ENCODE measurements at regions not wholly inside any gene's neighbourhood (a gene's known extent, or its start where the extent isn't known, plus 50 kb on each side); places are given as distances from the start of the nearest gene placed in this dataset.

- TF ChIP-seq, protein P1, sequence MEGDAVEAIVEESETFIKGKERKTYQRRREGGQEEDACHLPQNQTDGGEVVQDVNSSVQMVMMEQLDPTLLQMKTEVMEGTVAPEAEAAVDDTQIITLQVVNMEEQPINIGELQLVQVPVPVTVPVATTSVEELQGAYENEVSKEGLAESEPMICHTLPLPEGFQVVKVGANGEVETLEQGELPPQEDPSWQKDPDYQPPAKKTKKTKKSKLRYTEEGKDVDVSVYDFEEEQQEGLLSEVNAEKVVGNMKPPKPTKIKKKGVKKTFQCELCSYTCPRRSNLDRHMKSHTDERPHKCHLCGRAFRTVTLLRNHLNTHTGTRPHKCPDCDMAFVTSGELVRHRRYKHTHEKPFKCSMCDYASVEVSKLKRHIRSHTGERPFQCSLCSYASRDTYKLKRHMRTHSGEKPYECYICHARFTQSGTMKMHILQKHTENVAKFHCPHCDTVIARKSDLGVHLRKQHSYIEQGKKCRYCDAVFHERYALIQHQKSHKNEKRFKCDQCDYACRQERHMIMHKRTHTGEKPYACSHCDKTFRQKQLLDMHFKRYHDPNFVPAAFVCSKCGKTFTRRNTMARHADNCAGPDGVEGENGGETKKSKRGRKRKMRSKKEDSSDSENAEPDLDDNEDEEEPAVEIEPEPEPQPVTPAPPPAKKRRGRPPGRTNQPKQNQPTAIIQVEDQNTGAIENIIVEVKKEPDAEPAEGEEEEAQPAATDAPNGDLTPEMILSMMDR (IDR thresholded peaks at IDR 0.05; ENCODE audit: insufficient read depth, low read length) = no peak
- TF ChIP-seq POLR2AphosphoS5 (IDR thresholded peaks at IDR 0.05; ENCODE audit: low read depth) = no peak
Measured at GRCh38 chrX:69082753-69083150, 82.5 kb downstream of the PJA1 start.

Measured in HL-60 (cell line).